ENCODE measurements at regions not wholly inside any gene's neighbourhood (a gene's known extent, or its start where the extent isn't known, plus 50 kb on each side); places are given as distances from the start of the nearest gene placed in this dataset.

DNA sequence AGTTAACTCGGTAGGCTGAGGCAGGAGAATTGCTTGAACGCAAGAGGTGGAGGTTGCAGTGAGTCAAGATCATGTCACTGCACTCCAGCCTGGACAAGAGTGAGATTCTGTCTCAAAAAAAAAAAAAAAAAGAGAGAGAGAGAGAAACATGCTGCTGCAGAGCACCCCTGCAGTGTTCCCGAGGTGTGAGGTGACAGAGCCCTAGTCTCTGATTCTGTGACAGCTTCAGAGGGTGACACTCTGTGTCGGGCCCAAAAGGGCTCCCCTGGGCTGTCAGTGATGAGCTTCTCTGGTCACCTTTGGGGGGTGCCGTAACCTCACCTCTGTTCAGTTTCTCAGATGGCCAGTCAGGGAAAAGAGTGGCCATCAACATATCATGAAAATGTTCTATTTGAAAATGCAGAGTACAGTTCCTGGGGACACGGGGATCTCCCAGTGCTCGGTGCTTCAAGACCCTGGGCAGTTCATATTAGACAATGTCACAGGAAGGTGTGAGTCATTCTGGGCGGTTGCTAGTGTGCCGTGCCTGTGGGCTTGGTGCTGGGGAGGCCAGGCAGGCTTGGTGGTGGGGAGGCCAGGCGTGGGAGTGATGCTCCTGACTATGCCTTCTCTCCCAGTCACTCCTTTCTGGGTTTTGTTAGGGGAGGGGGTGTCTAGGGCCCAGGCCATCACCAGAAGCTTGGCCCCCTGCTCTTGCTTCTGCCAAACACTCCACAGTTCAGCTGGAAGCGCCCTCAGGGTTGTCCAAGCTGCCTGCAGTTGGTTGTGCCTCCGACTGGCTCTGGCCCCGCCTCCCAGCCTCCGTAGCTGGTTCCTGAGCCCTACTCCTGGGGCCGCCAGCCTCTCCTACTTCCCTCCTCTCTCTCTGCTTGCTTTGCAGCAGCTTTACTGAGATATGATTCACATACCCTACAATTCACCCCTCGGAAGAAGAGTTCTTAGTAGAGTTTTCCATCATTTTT is 52.5 kb upstream of the CLDN5 start (continued):
- TF ChIP-seq, protein P1, sequence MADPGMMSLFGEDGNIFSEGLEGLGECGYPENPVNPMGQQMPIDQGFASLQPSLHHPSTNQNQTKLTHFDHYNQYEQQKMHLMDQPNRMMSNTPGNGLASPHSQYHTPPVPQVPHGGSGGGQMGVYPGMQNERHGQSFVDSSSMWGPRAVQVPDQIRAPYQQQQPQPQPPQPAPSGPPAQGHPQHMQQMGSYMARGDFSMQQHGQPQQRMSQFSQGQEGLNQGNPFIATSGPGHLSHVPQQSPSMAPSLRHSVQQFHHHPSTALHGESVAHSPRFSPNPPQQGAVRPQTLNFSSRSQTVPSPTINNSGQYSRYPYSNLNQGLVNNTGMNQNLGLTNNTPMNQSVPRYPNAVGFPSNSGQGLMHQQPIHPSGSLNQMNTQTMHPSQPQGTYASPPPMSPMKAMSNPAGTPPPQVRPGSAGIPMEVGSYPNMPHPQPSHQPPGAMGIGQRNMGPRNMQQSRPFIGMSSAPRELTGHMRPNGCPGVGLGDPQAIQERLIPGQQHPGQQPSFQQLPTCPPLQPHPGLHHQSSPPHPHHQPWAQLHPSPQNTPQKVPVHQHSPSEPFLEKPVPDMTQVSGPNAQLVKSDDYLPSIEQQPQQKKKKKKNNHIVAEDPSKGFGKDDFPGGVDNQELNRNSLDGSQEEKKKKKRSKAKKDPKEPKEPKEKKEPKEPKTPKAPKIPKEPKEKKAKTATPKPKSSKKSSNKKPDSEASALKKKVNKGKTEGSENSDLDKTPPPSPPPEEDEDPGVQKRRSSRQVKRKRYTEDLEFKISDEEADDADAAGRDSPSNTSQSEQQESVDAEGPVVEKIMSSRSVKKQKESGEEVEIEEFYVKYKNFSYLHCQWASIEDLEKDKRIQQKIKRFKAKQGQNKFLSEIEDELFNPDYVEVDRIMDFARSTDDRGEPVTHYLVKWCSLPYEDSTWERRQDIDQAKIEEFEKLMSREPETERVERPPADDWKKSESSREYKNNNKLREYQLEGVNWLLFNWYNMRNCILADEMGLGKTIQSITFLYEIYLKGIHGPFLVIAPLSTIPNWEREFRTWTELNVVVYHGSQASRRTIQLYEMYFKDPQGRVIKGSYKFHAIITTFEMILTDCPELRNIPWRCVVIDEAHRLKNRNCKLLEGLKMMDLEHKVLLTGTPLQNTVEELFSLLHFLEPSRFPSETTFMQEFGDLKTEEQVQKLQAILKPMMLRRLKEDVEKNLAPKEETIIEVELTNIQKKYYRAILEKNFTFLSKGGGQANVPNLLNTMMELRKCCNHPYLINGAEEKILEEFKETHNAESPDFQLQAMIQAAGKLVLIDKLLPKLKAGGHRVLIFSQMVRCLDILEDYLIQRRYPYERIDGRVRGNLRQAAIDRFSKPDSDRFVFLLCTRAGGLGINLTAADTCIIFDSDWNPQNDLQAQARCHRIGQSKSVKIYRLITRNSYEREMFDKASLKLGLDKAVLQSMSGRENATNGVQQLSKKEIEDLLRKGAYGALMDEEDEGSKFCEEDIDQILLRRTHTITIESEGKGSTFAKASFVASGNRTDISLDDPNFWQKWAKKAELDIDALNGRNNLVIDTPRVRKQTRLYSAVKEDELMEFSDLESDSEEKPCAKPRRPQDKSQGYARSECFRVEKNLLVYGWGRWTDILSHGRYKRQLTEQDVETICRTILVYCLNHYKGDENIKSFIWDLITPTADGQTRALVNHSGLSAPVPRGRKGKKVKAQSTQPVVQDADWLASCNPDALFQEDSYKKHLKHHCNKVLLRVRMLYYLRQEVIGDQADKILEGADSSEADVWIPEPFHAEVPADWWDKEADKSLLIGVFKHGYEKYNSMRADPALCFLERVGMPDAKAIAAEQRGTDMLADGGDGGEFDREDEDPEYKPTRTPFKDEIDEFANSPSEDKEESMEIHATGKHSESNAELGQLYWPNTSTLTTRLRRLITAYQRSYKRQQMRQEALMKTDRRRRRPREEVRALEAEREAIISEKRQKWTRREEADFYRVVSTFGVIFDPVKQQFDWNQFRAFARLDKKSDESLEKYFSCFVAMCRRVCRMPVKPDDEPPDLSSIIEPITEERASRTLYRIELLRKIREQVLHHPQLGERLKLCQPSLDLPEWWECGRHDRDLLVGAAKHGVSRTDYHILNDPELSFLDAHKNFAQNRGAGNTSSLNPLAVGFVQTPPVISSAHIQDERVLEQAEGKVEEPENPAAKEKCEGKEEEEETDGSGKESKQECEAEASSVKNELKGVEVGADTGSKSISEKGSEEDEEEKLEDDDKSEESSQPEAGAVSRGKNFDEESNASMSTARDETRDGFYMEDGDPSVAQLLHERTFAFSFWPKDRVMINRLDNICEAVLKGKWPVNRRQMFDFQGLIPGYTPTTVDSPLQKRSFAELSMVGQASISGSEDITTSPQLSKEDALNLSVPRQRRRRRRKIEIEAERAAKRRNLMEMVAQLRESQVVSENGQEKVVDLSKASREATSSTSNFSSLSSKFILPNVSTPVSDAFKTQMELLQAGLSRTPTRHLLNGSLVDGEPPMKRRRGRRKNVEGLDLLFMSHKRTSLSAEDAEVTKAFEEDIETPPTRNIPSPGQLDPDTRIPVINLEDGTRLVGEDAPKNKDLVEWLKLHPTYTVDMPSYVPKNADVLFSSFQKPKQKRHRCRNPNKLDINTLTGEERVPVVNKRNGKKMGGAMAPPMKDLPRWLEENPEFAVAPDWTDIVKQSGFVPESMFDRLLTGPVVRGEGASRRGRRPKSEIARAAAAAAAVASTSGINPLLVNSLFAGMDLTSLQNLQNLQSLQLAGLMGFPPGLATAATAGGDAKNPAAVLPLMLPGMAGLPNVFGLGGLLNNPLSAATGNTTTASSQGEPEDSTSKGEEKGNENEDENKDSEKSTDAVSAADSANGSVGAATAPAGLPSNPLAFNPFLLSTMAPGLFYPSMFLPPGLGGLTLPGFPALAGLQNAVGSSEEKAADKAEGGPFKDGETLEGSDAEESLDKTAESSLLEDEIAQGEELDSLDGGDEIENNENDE (IDR thresholded peaks at IDR 0.05; ENCODE audit: low read depth, low read length) = peak; percentile 6
- TF ChIP-seq, protein P2, sequence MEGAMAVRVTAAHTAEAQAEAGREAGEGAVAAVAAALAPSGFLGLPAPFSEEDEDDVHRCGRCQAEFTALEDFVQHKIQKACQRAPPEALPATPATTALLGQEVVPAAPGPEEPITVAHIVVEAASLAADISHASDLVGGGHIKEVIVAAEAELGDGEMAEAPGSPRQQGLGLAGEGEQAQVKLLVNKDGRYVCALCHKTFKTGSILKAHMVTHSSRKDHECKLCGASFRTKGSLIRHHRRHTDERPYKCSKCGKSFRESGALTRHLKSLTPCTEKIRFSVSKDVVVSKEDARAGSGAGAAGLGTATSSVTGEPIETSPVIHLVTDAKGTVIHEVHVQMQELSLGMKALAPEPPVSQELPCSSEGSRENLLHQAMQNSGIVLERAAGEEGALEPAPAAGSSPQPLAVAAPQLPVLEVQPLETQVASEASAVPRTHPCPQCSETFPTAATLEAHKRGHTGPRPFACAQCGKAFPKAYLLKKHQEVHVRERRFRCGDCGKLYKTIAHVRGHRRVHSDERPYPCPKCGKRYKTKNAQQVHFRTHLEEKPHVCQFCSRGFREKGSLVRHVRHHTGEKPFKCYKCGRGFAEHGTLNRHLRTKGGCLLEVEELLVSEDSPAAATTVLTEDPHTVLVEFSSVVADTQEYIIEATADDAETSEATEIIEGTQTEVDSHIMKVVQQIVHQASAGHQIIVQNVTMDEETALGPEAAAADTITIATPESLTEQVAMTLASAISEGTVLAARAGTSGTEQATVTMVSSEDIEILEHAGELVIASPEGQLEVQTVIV (CRISPR knock-in tag; IDR thresholded peaks at IDR 0.05; ENCODE audit: borderline replicate concordance) = no peak
- no peak for TF ChIP-seq ZNF146 (CRISPR knock-in tag; IDR thresholded peaks at IDR 0.05; ENCODE audit: unreplicated experiment)
- no peak for TF ChIP-seq YBX1 (IDR thresholded peaks at IDR 0.05)
- no peak for TF ChIP-seq ADNP (tag; IDR thresholded peaks at IDR 0.05)
- no peak for TF ChIP-seq SMARCC2 (IDR thresholded peaks at IDR 0.05; ENCODE audit: low read depth)
- no peak for TF ChIP-seq SMARCB1 (IDR thresholded peaks at IDR 0.05; ENCODE audit: insufficient read length, low read depth)
- TF ChIP-seq, protein P3, sequence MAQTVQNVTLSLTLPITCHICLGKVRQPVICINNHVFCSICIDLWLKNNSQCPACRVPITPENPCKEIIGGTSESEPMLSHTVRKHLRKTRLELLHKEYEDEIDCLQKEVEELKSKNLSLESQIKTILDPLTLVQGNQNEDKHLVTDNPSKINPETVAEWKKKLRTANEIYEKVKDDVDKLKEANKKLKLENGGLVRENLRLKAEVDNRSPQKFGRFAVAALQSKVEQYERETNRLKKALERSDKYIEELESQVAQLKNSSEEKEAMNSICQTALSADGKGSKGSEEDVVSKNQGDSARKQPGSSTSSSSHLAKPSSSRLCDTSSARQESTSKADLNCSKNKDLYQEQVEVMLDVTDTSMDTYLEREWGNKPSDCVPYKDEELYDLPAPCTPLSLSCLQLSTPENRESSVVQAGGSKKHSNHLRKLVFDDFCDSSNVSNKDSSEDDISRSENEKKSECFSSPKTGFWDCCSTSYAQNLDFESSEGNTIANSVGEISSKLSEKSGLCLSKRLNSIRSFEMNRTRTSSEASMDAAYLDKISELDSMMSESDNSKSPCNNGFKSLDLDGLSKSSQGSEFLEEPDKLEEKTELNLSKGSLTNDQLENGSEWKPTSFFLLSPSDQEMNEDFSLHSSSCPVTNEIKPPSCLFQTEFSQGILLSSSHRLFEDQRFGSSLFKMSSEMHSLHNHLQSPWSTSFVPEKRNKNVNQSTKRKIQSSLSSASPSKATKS (CRISPR knock-in tag; IDR thresholded peaks at IDR 0.05) = no peak
- no peak for TF ChIP-seq SIN3B (IDR thresholded peaks at IDR 0.05; ENCODE audit: low read depth)
